Sigmoid colon (tissue), 6 donors: ENCODE measurements at regions not wholly inside any gene's neighbourhood (a gene's known extent, or its start where the extent isn't known, plus 50 kb on each side); places are given as distances from the start of the nearest gene placed in this dataset.

Experiments used
- DNase-seq: peaks from one replicate; pipeline ENCODE4 v3.0.0-alpha.2; 2019
- H3K27ac ChIP-seq, 4 donors: fragments of 200-600 bp; sonication (generic); one replicate each; pipeline ENCODE4 v1.5.1; 2016 to 2019; ENCODE audit warnings: mild to moderate bottlenecking in 1 of 4
- H3K27me3 ChIP-seq, 3 donors: fragments of 200-600 bp; sonication (generic); one replicate each; pipeline ENCODE4 v1.5.1; 2019; ENCODE audit warnings: mild to moderate bottlenecking in 1 of 3
- H3K36me3 ChIP-seq, 4 donors: fragments of 200-600 bp; sonication (generic); one replicate each; pipeline ENCODE4 v1.5.1; 2016 to 2019
- H3K4me1 ChIP-seq, 4 donors: fragments of 200-600 bp; sonication (generic); one replicate each; pipeline ENCODE4 v1.5.1; 2017 to 2019
- H3K4me3 ChIP-seq, 4 donors: fragments of 200-600 bp; sonication (generic); one replicate each; pipeline ENCODE4 v1.5.1; 2017 to 2019; ENCODE audit warnings: mild to moderate bottlenecking in 2 of 4, moderate library complexity in 1 of 4
- H3K9me3 ChIP-seq, 4 donors: fragments of 200-600 bp in 3 of 4; sonication (generic) in 3 of 4; one replicate each; pipeline versions ENCODE4 v1.5.1 to v1.6.1; 2013 to 2019
- CTCF ChIP-seq, 4 experiments: fragments of 450-650 bp in 3 of 4; fragments of 200-600 bp in 1 of 4; IDR thresholded peaks; one replicate each; pipeline ENCODE4 v1.5.1; 2016 to 2019; ENCODE audit warnings: antibody characterized with exemption in 4 of 4, mild to moderate bottlenecking in 3 of 4, moderate library complexity in 2 of 4
- EP300 ChIP-seq, 4 donors: sonication (generic); formaldehyde crosslinking; IDR thresholded peaks; one replicate each; pipeline ENCODE4 v1.6.1; 2017; ENCODE audit warnings: antibody characterized with exemption in 4 of 4
- POLR2A ChIP-seq, 2 donors: fragments of 450-650 bp; IDR thresholded peaks; one replicate each; pipeline ENCODE4 v1.6.1; 2016; ENCODE audit warnings: antibody characterized with exemption in 2 of 2, mild to moderate bottlenecking in 2 of 2, moderate library complexity in 2 of 2
- POLR2AphosphoS5 ChIP-seq, 4 donors: sonication (generic); formaldehyde crosslinking; IDR thresholded peaks; one replicate each; pipeline ENCODE4 v1.6.1; 2017; ENCODE audit warnings: antibody characterized with exemption in 4 of 4
- WGBS, 2 donors: extraction: QIAGEN DNeasy Blood & Tissue Kit; methylation state at CpG; one replicate each; pipeline ENCODE4 v1.1.7; 2013; 5-methylcytosine and 5-hydroxymethylcytosine counted together
- intact Hi-C: fragments of 100-400 bp; cut with DNase I; formaldehyde crosslinking; loops from one replicate; pipeline ENCODE4 v1.15.1; 2023
- donor health status: healthy with polysubstance abuse.
- donor health status: healthy.

GRCh38 chr14:89620436-89620835 lies 203.4 kb upstream of the FOXN3 start:
- 84 to 92% methylated on average over 6 of the region's 6 CpGs for WGBS, 2 donors
- H3K27ac ChIP-seq: no peak overlapping the region
- intact Hi-C loops: no loop called here
- H3K27me3 ChIP-seq: no peaks in the 10 kb centered on the region
- no peaks in the 10 kb centered on the region for H3K36me3 ChIP-seq
- no peak overlapping the region for H3K4me3 ChIP-seq
- H3K9me3 ChIP-seq: no peaks in the 10 kb centered on the region
- peaks cover 0 to 32% (median 21%) of the 10 kb centered on the region in 4 donors for H3K4me1 ChIP-seq
- no peak for DNase-seq
- TF ChIP-seq POLR2A (IDR thresholded peaks at IDR 0.05): no peak
- TF ChIP-seq CTCF (IDR thresholded peaks at IDR 0.05): no peak
- no peak for TF ChIP-seq POLR2AphosphoS5 (IDR thresholded peaks at IDR 0.05)
- no peak for TF ChIP-seq EP300 (IDR thresholded peaks at IDR 0.05)

DNA sequence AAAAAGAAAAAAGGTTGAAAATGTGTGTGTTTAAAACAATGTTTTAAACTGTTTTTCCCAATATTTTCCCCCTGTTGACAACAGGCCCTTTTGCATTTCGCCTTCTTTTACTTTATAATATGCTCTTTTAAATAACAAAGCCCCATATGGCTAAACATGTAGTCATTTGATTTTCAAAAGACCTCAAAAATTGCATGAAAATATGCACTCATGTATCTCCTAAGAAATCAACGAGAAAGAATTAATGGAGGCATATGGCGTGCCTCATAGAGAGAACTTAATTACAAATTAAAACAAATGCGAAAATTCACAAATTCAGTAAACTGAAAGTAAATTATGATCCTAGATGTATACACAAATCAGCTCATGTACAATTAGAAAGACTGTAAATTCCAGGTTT lies 202.6 kb upstream of the FOXN3 start:
- Histone ChIP-seq H3K27me3 (no peaks in the 10 kb centered on the region), H3K36me3 (no peaks in the 10 kb centered on the region), H3K4me1 (peaks cover 0 to 26% (median 13%) of the 10 kb centered on the region in 4 donors), H3K9me3 (no peaks in the 10 kb centered on the region), H3K27ac (peak overlapping the region in 2 of 4 donors; percentile 77 to 84), H3K4me3 (peak overlapping the region; percentile 55 to 85 (median 68))
- intact Hi-C loops: loop anchor here (5.0 to 10.0 kb wide), 4 partner anchors 83 to 577 kb away; partner anchors contain the start of gene FOXN3
- 69 to 83% methylated on average over 4 of the region's 4 CpGs for WGBS, 2 donors
- DNase-seq: no peak
- TF ChIP-seq POLR2A (IDR thresholded peaks at IDR 0.05): no peak
- no peak for TF ChIP-seq POLR2AphosphoS5 (IDR thresholded peaks at IDR 0.05)
- TF ChIP-seq CTCF (IDR thresholded peaks at IDR 0.05): no peak
- no peak for TF ChIP-seq EP300 (IDR thresholded peaks at IDR 0.05)

GRCh38 chr14:89618811-89619551 lies 201.9 kb upstream of the FOXN3 start:
- 1% methylated on average over 66 of the region's 66 CpGs for WGBS, 2 donors
- Histone ChIP-seq H3K27ac (peak overlapping the region; percentile 70 to 84 (median 76)), H3K27me3 (no peaks in the 10 kb centered on the region), H3K4me3 (peak overlapping the region; percentile 55 to 85 (median 68)), H3K9me3 (no peaks in the 10 kb centered on the region), H3K4me1 (peaks cover 0 to 28% (median 13%) of the 10 kb centered on the region in 4 donors), H3K36me3 (no peaks in the 10 kb centered on the region)
- DNase-seq: peak; percentile 76
- no peak for TF ChIP-seq EP300 (IDR thresholded peaks at IDR 0.05)
- no peak for TF ChIP-seq CTCF (IDR thresholded peaks at IDR 0.05)
- no peak for TF ChIP-seq POLR2AphosphoS5 (IDR thresholded peaks at IDR 0.05)
- no peak for TF ChIP-seq POLR2A (IDR thresholded peaks at IDR 0.05)
- intact Hi-C loops: loop anchor here (5.0 to 10.0 kb wide), 4 partner anchors 83 to 577 kb away; partner anchors contain the start of gene FOXN3

DNA sequence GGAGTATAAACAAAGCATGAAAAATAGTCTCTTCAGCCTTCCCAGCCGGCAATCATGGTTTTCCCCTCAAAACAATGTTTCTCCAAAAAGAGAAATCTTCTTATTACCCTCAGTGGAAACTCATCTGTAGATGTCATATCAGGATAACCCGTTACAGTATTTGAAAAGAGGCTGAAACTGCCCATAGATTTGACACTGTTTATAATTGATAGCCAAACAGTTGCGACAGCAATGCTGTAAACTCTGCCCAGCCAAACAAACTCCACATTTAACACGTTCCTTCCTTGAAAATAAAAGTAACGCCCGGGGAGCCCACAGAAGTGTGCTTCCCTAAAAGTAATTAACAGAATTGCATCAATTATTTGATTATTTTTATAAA lies 201.3 kb upstream of the FOXN3 start:
- Histone ChIP-seq H3K27ac (peak overlapping the region; percentile 70 to 84 (median 76)), H3K9me3 (no peaks in the 10 kb centered on the region), H3K4me1 (peaks cover 0 to 28% (median 13%) of the 10 kb centered on the region in 4 donors), H3K4me3 (peak overlapping the region; percentile 55 to 85 (median 68)), H3K36me3 (no peaks in the 10 kb centered on the region), H3K27me3 (no peaks in the 10 kb centered on the region)
- intact Hi-C loops: loop anchor here (5.0 to 10.0 kb wide), 4 partner anchors 84 to 576 kb away; partner anchors contain the start of gene FOXN3
- TF ChIP-seq POLR2AphosphoS5 (IDR thresholded peaks at IDR 0.05): no peak
- no peak for TF ChIP-seq POLR2A (IDR thresholded peaks at IDR 0.05)
- no peak for TF ChIP-seq CTCF (IDR thresholded peaks at IDR 0.05)
- no peak for TF ChIP-seq EP300 (IDR thresholded peaks at IDR 0.05)
- WGBS, 2 donors: 0% methylated on average over 6 of the region's 6 CpGs
- no peak for DNase-seq
